CD4-positive, alpha-beta T cell treated with Interleukin-4 for 4 hours (primary cell): ENCODE measurements at regions not wholly inside any gene's neighbourhood (a gene's known extent, or its start where the extent isn't known, plus 50 kb on each side); places are given as distances from the start of the nearest gene placed in this dataset.
"Not testable (repeated sequence)": the region's sequence is repeated elsewhere in the genome, so short reads cannot be mapped to it uniquely, and the experiment has no call there.

Experiments
- DNase-seq: peaks from one replicate; pipeline ENCODE4 v3.0.0-alpha.2; 2020

DNA sequence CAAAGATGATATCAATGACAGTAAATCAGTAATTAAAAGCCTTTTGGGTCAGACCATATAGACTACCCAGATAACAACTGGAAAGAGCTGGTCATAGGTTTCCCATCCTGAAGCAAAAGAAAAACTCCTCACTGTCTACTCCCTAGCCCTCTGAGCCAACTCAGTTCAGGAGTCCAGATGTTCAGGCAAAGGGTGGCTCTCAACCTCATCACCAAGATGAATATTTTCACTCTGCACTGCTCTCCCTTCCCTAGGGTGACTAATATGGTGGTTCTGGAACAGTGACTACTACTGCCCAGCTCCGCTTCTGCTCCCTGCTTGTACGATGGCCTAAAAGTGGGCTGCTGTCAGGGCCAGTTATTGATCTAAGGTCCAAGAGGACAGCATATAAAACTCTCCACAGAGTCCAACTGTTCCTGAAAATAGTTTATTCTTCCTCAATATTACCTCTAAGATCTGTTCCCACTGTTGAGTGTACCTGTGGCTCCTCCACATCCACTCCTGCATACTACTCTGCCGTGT is 263.4 kb upstream of the SLC30A5 start:
- no peak for DNase-seq

DNA sequence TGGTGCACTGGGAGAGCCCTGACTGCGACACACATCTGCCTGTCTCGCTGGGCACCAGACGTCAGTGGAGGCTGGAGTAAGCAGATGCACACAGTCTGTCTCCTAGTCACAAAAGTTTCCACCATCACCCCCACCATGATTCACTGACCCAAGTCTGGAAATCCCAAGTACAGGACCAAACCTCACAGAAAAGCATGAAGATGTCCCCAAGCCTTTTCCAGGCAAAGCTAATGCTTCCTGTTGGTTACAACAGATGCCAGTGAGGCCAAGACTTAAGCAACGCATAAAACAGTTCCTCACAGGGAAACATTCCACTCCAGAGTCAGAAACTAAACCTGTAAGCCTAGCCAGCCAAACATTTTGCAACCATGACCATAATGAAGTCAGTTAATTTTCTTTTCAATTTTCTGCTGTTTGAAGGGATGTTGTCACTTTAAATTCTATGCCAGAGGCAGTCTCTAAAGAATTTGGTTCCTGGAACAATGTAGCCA is 259.3 kb upstream of the SLC30A5 start:
- no peak for DNase-seq

DNA sequence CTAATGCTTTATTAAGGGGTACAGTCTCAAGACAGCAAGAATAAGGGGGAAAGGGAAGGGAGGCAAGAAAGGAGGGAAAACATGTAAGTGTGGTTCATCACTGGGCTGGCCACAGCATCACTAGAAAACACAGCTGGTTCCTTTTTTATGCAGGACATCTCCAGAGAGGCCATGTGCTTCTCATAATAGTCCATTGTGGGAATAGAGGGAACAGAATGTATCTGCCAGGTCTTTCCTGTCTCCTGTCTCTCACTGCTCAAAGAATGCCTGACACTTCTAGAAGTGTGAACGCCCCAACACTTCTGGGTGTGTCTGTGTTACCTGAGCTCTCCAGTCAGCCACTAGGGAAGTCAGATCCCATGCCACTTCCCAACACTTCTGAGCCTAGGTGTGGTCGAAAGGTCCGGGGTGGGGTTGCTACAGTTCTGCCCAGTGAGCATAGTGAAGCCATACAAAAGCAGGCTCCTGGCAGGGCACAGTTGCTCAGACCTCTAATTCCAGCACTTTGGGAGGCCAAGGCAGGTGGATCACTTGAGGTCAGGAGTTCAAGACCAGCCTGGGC is 255.6 kb upstream of the SLC30A5 start:
- DNase-seq: no peak

DNA sequence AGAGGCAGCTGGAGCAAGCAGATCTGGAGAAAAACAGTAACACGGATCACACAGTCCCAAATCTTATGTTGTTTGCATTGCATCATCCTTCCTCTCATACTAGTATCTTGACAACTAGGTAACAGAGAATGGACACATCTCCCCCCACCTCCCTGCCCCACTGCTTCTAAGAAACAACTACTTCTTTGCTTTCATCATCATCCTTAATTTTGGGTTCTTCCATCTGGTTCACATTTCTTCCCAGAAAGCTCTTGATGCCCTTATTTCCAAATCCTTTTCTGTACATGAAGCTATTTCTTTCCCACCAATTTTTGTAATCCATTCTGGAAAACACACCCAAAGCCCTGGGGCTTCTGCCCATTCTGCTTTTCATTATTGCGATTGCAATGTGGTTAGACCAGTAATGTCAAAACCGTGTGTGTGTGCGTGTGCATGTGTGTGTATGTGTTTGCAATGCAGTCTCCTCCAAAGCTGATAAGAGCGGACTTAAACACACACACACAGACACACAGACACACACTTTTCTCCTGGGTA is 254.7 kb upstream of the SLC30A5 start:
- no peak for DNase-seq

DNA sequence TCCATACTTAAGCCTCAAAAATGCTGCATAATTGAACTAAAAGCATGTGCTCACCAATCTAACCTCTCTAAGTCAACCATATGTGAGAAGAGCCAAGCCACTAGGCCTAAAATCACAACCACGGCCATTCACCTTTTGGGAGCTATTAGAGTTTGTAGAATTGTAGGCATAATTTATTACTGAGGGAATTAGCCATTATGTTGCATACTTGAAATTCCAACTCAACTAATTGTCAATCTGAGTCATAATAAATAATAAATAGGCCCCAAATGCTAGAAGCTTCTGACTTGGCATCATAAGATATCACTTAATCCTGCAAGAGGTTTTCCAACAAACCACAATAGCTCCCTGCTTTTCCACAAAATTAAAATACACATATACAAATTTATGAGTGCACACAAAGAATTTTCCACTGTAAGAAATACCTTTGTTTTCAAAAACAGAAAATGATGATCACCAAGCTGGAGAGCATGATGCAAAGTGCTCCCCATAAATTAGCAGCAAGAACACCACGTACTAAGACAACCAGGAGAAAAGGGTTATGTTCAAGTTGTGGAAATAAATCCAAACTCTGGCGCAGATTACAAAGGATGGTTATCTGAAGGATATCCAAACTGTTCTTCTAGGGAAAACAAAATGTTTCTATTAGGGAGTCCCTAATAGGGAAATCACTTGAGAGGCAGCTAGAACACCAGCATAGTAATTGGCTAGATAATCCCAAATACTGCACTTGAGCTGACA is 250.0 kb upstream of the SLC30A5 start:
- no peak for DNase-seq

DNA sequence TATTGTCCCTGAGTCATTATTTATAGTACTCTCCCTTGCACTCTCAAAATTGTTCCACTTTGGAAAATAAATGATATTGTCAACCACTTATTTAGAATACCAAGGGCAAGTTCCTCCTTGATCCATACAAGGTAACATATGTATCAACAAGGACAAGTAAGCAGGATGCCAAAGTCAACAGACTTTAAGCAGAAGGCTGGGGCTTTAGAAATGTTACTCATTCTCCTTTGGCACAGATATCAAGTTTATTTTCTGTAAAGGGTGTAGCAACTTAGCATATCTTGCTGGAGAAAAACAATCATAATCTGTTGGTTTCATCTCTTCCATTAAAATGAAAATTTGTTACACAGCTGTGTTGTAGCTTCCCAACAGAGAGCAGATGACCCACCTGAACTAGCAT is 248.7 kb upstream of the SLC30A5 start:
- no peak for DNase-seq

DNA sequence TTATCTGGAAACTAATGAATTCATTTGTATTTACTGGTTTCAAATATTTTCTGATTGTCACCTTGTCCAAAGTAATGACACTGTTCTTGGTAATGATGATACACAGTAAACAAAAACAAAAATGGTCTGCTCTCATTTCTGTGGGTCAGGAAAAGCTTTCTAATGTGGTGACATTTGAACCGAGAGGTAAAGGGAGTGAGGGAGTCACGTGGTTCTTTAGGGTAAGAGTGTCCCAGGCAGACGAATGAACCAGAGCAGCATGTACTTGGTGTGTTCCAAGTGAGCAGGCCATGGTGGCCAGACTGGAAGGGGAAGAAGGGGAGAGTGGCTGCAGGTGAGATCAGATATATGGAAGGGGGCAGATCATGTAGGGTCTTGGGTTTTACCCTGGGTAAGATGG is 247.0 kb upstream of the SLC30A5 start:
- no peak for DNase-seq

DNA sequence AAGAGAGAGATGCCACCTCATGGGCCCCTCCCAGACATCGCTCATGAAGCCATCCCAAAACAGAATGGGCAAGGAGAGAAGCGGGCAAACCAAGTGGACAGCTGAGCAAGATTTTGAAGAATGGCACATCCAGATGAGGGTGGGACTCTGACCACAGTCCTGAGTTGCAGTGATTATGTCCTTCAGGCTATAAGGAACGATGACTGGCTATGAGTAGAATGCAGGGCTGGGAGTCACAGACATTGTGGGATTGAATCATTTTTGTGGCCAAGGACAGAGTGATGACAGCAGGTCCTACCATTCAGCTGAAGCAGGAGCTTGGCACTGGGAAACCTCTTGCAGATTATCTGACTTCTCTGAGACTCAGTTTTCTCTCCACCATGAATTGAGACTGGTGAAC is 245.7 kb upstream of the SLC30A5 start:
- no peak for DNase-seq

DNA sequence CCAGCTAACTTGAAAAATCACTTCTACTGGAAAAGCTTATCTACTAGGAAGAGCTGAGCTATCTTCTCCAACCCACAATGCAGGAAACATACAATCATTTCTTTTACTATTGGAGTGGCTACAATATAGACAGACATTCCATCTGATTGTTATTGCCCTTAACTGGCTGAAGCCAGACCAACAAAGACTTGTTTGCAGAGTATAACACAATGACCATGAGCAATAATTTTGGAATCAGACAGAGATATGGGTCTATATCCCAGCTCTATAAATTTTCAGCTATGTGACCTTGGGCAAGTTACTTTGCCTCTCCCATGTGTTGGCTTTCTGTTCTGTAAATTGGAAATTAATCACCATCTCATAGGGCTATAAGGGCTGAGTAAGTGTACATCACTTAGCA is 244.7 kb upstream of the SLC30A5 start:
- no peak for DNase-seq

DNA sequence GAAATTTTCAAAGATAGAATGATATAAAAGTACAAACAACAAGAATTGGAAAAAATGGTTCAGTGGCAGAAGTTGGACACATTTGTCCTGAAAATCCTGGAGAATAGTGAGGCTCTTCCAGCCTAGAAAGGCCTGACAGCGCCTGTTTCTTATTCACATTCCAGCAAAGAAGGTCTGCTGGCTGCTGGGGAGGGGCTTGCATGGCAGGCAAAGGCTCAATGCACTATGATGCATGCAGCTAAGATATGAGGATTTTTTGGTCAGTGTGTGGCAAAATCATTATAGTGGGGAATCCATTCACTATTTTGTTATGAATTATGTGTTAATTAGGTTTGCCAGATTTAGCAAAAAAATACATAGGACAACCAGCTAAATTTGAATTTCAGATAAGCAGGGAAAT is 243.9 kb upstream of the SLC30A5 start:
- DNase-seq: no peak

DNA sequence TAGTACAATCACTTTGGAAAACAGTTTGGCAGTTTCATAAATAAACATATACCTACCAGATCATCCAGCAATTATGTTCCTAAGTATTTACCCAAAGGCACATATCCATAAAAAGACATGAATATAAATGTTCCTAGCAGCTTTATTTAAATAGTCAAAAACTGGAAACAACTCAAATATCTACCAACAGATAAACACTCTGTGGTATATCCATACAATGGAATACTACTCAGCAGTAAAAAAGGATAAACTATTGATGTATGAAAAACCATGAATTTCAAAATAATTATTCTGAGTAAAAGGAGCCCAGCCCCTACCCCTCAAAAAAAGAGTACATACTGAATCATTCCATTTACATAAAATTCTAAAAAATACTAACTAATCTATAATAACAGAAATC is 232.7 kb upstream of the SLC30A5 start:
- no peak for DNase-seq

DNA sequence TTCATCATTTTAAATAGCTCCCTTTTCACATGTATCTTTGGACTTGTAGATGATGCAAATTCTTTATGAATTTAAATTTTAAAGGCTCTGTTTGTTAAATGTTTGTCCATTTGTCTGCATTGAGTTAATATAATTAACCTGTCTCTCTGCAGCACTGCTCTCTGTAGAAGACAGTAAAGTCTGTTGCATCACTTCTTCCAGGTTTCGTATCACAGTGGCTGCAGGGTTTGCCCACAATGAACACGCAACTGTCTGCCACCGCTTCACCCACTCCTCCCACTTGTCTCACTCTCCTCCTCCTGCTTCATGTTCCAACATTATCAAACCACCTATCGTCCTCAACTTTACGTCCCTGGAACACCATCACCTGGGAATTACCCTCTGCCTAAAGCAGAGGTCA is 231.3 kb upstream of the SLC30A5 start:
- no peak for DNase-seq

DNA sequence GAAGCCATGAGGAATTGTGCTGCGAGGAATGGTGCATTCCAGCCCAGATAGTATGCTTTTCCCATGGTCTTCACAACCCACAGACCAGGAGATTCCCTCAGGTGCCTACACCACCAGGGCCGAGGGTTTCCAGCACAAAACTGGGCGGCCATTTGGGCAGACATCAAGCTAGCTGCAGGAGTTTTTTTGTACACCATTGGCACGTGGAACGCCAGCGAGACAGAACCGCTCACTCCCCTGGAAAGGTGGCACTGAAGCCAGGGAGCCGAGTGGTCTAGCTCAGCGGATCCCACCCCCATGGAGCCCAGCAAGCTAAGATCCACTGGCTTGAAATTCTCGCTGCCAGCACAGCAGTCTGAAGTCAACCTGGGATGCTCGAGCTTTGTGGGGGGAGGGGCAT is 228.6 kb upstream of the SLC30A5 start:
- DNase-seq: not testable (repeated sequence)

DNA sequence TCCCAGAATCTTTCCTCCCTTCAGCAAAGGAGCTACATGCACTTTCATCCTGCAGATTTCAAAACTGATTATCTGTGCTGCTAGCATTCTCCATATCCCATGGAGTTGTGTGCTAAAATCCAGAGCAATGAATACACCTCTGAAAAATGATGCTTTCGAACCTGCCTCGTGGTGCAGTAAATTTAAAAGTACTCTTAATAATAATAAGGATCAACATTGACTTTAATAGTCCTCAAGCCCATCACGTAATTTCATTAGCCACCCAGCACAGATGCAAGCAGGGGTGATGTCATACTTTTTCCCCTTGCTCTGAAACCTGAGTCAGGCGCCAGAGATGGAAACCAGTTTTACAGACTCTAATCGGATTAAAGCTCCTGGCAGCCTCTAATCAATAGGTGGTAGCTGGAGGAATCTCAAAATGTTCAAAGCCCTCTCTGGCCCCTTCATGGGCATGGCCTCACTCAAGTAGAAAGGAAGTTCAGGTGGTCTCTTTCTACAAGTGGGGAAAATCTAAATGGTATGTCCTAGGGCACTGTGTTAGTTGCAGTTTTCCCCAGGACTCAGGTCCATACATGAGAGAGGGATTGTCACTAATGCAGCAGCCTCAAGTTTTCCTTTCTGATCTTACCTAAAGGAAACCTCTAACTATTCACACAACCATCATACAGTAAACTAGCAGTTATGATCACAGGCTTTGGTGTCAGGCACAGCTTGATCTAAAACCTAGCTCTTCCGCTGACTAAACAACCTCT is 221.6 kb upstream of the SLC30A5 start:
- no peak for DNase-seq

DNA sequence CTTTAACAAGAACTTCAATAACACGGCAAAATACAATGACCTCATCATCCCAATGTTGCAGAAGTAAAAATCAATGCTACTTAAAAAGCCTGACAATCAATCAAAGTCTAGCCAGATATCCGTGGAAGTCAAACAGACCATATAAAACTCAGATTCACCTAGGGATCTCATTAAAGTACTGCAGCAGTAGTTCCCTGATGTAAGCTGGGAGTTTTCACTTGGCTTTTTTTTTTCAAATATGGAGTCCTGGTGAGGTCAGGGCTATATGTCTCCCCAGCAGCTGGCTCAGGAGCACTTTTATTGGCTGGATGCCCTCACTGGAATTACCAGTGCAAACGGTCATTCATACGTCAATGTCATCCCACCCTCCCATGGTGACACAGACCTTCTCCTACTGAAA is 220.6 kb upstream of the SLC30A5 start:
- DNase-seq: no peak

DNA sequence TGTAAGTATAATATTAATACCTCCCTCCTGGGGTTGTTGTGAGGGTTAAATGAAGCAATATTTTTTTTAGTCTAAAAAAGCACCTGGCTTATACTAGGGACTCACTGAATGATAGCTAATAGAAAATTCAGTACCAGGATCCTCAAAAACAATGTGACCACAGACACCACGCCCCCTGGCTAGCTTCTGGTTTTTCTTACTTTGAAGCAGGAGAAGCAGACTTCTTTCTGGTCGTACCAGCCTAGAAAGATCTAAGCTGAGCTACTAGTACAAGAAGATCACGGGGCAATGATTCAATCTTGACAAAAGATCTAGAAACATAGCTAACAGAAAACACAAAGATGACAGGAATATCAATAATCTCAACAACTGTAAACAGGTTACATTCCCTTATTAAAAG is 218.5 kb upstream of the SLC30A5 start:
- peak; percentile 45 for DNase-seq

DNA sequence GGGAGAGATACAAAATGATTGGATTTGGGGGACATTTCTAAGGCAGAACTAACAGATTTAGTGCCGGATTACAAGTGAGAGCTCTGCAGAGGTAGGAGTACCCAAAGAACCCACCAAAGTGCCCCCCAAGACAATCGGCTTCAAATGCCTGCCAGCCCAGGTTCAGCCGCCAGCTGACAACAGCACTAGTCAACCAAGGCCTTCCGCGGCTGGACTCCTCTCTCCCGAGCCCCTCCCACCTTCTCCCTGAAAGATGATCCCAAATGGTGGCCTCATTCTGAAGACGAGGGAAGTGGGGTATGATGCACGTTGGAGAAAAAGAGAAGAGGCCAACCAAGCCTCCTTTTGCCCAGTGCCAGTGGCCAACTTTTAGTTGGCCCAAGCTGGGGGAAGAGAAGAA is 210.4 kb upstream of the SLC30A5 start:
- no peak for DNase-seq

DNA sequence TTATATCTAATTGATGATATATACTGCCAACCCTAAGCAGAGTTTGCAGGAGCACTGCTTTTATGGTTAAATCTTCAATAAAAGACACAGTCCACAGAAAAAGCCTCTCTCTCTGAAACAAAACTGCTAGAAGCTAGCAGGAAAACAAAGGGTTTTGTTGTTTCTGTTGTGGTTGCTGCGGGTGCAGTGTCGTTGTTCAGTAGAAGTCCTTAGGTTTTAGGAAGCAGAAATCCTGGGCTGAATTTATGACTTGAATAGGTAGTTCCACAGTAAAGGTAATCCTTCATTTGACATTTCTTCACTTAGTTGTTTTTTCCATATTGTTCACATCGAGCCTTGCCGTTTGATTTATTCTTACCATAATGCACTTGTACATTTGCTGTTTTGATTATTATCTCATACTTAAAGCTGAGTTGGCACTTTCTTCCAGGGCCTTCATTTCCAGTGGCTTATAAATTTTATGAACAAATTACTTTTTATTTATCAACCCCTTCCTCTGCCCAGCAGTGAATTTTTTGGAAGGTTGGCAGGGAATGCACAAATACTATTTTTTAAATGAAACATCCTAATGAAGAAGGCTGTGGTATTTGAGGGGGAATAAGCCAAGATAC is 209.6 kb upstream of the SLC30A5 start:
- DNase-seq: peak; percentile 15

DNA sequence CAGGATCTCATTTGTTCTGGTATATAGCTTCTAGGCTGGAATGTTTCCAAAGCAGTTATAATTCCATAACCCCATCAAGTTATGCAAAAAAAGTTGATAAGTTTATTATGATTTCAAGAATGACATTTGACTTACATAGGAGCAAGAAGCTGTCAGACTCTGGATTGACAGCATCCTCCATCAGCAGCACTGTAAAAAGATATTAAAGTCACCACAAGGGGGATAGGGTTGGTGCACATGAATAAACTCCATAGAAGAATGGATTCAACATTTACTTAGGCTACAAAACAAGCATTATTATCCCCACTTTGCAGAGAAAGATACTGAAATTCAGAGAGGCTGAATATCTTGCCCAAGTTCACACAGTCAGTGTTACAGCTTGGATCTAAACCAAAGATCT is 208.9 kb upstream of the SLC30A5 start:
- no peak for DNase-seq

DNA sequence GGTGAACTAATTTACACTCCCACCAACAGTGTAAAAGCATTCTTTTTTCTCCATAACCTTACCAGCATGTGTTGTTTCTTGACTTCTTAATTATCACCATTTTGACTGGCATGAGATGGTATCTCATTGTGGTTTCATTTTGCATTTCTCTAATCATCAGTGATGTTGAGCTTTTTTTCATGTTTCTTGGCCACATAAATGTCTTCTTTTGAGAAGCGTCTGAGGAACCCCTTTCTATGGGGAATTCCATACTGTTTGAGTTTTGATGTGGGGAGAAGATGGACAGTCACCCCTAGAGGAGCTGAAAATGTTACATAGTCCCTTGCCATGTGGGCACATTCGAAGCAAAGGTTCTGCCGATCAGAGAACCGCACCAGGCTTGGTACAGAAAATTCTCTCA is 207.0 kb upstream of the SLC30A5 start:
- peak; percentile 13 for DNase-seq

DNA sequence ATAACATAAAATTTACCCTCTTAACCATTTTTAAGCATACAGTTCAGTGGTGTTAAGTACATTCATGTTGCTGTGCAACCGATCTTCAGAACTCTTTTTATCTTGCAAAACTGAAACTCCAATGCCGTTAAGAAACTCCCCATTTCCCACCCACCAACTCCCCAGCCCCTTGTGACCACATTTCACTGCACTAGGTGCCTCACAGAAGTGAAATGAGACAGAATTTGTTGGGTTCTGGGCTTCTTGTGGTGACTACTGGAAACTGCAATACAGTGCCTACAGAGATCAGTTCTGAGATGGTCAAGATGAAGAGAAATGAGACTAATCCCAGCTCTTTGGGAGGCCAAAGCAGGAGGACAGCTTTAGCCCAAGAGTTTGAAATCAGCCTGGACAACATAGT is 202.1 kb upstream of the SLC30A5 start:
- DNase-seq: no peak

DNA sequence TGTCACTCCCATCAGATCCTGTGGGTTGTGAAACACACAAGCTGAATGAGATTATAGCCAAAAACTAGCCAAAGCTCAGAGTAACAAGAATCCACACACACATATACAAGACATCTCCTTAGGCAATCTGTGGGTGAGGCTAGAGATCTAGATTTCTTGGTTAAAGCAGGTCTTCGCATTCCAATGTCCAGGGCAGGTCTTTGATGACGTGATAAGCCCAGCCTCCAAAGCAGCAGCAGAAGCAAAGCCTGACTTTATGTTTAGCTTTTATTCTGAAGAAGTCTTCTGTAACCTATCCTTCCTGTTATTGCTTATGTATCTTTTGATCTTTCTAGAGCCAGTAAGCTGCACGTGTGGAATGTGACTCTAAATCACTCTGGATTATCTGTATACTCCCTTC is 199.1 kb upstream of the SLC30A5 start:
- DNase-seq: no peak

DNA sequence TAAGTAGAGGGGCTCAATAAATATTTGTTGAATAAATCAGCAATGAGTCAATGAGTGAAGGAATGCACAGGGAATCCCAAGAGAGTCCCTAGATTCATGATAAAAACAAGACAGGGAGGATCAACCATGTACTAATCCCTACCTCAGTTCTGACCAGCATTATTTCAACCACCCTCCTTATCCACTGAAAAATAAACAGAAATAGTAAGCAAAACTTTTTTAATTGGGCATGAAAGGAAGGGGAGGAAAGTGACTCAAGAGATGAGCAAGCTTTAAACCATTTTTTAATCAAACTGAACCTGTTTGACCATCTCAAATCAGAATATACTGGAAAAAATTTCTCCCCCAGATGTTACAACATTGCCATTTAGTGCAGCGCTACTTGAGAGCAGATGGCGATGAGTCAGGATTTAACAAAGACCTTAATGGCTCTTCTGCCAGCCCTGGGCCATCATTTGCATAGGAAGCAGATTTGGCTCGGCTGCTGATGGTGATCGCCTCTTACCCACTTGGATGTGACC is 194.8 kb upstream of the SLC30A5 start:
- no peak for DNase-seq
